NCI-H2196 (cell line): ENCODE measurements at regions not wholly inside any gene's neighbourhood (a gene's known extent, or its start where the extent isn't known, plus 50 kb on each side); places are given as distances from the start of the nearest gene placed in this dataset.
"Not testable (repeated sequence)": the region's sequence is repeated elsewhere in the genome, so short reads cannot be mapped to it uniquely, and the experiment has no call there.

ENCODE experiments used
- DNase-seq: peaks from one replicate; lab custom pipeline; 2025; ENCODE audit not compliant: unreplicated experiment; lab: John Stamatoyannopoulos, UW

DNA sequence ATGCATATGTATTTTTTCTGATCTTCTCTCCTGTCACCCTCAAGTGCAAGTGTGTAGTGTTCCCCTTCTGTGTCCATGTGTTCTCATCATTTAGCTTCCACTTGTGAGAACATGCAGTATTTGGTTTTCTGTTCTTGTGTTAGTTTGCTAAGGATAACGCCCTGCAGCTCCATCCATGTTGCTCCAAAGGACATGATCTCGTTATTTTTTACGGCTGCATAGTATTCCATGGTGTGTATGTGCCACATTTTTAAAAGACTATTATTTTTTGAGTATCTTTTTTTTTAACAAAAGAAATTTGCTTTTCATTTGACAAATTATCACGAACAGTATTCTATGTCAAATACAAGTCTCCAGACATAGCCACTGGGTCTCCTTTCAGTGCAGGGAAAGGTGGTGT, 110.1 kb upstream of the ZNF746 start:
- no peak for DNase-seq

DNA sequence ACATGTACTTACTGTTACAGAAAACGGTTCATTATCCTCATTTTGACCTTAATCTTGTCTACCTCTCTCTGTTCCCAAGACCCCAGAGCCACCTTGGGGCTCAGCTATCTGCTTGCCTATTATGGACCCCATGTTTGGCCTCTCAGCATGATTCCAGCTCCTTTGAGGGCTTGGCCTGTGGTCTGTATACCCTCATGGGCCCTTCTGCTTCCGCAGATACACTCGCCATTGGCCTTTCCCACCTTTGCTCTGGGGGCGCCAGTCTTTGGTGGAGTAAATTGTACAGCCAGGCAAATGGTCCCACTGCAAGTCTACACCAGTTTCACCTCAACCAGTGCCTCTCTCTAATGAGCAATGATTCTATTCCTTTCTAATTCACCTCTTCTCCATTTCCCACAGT, 109.2 kb upstream of the ZNF746 start:
- no peak for DNase-seq

DNA sequence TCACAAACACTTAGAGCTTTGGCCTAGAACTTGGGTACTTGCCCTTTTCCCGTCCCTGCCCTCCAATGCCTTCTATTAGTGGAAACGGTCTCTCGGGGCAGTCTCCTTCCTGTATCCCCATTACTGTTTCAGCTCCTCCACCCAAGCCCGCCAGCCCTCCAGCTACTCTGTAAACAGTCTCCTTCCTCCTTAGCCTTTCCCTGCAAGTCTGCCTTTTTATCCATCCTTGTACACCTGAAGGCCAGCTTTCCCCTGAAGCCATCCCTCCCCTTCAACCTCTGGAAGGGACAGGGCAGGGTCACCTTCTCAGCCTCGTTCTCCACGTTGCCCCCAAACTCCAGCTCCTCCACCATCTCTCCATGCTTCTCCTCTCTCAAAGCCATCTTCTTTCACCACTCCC, 108.1 kb upstream of the ZNF746 start:
- no peak for DNase-seq

DNA sequence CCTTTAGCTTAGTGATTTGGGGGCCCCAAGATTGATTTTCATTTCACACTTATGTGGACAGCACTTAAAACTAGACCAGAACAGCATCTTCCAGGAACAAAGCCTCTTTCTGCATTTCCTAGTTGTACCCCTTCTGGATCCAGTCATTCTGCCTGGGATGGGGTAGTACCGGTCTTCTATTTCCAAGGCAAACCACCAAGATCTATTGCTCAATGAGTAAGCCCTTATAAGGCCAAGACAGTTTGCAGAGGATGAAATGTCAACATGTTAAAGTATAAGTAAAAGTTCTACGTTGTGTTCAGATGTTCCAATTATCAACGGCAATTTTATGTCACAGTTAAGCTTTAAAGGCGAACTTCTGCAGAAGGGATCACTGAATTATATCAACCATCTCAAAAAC, 106.9 kb upstream of the ZNF746 start:
- DNase-seq: no peak

DNA sequence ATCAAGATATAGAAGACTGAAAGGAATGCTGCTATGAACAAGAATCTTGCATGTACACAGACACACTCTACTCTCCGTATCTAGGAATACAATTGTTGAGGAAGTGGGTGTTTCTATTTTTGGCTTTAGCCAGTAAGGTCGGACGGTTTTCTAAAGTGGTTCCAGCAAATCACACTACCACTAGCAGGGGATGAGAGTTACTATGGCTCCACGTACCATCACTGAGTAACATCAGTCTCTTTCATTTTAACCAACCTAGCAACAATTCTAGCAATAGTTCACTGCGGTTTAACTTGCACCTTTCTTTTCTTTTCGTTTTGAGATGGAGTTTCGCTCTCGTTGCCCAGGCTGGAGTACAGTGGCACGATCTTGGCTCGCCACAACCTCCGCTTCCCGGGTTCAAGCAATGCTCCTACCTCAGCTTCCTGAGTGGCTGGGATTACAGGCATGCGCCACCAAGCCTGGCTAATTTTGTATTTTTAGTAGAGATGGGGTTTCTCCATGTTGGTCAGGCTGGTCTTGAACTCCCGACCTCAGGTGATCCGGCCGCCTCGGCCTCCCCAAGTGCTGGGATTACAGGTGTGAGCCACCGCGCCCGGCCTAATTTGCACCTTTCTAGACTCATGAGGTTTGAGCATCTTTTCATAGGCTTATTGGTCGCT, 103.2 kb upstream of the ZNF746 start:
- not testable (repeated sequence) for DNase-seq

DNA sequence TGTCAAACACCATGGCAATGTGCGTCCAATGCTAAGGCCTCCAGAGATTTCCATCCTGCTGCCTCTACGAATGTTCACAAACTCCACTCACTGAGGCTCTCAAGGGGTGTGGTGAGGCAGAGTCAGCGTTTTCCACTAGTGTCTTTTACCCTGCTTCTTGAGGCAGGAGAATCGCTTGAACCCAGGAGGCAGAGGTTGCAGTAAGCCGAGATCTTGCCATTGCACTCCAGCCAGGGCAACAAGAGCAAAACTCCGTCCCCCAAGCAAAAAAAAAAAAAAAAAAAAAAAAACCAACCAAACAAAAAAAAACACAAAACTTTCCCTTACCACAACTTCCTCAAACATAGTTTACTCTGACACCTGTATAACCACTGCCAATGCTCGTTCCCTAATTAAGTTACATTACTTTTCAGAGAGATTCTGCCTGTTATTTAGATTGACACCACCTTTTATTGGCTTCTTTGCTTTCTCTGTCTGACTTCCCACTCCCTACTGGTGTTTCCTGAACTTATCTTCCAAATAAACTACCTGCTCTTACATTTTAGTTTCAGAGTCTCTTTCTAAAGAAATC, 102.1 kb upstream of the ZNF746 start:
- DNase-seq: no peak

DNA sequence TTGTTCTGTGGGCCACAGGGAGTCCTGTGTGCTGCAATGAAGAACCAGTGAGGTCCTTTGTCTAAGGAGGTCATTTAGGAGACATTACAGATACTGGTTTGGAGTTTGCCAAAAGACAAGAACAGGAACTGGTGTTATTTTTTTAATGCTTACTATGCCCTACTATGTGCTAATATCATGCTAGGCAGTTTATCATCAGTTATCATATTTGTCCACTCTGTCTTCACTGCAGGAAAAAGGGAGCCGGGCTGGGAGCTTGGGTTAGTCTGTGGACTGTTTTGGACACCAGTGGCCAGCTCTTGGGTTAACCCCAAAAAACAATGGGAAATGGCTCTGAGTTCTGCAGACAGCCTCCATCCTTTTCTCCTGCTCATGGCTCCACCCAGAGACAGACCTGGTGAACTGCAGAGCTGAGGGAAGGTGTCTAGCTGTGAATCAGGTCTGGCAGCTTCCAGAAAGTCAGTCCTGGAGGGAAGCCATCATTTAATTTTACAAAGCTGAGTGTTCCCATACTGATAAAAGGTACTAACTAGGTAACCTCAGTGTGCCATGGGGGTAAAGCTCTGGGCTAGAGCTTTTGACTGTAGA, 101.2 kb upstream of the ZNF746 start:
- DNase-seq: peak; percentile 23

DNA sequence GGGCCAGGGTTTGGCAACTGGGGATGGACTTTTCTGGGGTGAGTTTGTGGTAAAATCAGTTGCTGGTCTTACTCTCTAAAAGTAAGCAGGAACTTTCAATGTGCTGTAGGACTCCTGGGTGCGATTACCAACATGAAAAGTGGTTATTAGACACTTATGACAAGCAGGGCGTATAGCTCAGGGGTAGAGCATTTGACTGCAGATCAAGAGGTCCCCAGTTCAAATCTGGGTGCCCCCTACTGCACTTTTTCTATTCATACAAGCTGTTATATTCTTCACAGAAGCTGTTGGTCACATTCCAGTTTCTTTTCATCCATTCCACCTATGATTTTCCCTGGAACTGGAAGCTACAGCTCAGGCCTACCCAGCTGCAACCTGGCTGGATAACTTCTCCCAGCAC, 100.2 kb upstream of the ZNF746 start:
- DNase-seq: not testable (repeated sequence)

DNA sequence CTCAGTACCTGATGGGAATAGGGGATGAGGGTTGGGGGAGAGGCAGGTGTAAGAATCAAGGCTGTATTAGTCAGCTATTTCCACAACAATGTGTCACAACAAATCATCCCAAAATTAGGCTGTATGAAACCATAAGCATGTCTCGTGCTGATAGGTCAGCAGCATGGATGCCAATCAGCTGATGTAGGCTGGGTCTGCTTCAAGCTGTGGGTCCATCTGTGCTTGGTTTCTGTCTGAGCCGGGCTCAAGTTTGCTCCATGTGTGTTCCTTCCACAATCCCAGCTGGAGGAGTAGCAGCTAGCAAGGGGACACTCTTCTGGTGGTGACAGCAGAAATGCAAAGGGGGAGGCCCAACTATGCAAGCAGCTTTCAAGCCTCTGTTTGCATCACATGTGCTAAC, 97.9 kb upstream of the ZNF746 start:
- no peak for DNase-seq

DNA sequence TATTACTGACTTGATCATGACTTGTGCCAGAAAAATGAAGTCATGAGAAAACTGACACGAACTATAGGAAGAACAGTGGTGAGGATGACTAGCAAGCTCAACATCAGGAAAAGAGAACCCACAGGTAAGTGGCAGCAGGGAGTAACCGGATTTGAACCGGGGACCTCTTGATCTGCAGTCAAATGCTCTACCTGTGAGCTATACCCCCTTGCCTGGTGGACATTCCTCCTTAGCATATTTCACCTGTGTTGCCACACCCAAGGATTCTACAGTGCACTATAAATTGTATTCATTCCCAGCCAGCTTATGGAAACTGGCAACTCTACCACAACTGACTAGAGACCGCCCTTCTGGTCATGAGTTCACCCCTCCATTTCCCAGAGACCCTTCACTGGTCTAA, 97.5 kb upstream of the ZNF746 start:
- no peak for DNase-seq

DNA sequence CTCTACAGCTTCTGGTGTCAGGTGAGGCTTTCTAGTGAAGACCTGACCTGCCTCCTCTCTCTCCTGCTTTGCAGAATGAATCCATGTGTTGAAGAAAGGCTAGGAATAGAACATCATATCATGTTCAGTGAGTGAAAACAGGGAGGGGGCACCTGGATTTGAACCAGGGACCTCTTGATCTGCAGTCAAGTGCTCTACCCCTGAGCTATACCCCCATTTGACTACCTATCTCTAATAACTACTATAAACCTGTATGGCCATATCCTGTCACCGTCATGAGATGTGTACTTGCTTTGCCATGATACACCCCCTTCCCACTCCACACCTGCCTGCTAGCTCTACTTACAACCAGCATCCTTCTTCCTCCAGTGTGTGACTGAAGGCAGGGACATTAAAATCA, 91.3 kb upstream of the ZNF746 start:
- no peak for DNase-seq

DNA sequence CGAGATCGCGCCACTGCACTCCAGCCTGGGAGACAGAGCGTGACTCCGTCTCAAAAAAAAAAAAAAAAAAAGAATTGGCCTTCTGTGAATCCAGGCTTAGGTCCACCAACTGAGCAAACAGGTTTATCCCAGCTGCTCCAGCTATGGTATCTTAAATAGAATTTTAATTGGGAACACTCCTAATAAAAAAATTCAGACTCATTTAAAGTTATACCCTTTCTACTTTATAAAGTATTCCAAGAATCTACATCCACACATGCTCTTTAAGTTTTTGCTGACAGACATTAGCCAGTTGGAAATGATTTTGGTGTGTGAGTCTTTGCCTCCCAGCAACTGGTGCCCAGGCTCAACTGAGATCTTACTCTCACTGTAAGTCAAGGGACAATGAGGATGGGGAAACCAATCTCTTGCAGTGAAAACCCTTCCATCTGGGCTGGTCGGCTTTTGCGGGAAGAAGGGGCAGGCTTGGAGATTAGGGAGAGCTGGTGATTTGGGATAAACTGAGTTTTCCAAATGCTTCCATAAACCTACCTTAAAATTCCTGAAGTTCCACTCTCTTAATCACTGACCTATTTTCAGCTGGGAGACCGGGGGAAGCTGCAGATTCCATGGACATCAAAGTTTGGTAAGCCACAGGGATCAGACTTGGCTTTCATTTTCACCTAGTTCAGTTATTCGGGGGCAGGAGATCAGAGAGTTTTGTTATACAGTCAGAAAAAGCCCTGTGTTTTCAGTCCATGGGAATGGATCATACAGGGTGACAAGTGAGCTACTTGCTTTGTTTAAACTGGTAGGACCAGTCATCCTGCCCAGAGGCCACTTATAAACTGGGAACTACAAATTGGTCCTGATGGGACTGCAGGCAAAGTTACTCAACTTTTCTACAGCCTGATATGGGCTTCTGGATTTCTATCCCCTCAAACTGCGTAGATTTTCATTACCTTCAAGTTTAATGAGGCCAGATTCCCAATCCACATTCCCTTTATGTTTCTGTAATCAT, 89.3 kb upstream of the ZNF746 start:
- no peak for DNase-seq

DNA sequence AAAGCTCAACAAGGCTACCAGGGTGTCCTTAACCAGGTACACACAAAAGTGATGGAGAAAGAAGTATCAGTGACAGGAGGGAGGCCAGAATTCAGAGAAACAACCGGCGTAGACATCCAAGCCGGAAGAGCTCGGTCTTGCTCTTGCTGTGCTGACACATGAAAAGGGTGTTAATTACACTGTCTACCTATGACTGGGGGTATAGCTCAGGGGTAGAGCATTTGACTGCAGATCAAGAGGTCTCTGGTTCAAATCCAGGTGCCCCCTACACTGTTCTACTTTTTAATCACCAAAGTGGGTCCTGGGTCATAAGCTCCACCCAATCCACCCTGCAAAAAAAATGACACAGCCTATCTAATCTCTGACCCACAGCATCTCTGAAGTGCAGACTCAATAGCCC, 86.9 kb upstream of the ZNF746 start:
- no peak for DNase-seq

DNA sequence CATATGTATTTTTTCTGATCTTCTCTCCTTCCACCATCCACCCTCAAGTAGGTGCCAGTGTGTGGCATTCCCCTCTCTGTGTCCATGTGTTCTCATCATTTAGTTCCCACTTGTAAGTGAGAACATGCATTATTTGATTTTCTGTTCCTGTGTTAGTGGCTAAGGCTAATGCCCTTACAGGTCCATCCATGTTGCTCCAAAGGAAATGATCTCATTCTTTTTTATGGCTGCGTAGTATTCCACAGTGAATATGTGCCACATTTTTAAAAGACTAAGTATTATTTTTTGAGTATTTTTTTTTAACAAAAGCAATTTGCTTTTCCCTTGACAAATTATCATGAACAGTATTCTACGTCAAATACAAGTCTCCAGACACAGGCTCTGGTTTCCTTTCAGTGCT, 86.4 kb upstream of the ZNF746 start:
- no peak for DNase-seq

DNA sequence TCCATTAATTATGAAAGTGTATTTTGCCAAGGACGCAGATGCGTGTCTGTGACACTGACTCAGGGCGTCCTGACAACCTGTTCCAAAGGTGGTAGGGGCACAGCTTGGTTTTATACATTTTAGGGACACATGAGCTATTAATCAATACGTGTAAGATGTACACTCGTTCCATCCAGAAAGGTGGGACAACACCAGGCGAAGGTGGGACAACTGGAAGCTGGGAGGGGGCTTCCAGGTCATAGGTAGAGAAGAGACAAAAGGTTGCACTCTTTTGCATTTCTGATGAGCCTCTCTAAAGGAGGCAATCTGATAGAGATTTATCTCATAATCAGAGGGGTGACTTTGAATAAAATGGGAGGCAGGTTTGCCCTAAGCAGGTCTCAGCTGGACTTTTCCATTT, 82.7 kb upstream of the ZNF746 start:
- no peak for DNase-seq

DNA sequence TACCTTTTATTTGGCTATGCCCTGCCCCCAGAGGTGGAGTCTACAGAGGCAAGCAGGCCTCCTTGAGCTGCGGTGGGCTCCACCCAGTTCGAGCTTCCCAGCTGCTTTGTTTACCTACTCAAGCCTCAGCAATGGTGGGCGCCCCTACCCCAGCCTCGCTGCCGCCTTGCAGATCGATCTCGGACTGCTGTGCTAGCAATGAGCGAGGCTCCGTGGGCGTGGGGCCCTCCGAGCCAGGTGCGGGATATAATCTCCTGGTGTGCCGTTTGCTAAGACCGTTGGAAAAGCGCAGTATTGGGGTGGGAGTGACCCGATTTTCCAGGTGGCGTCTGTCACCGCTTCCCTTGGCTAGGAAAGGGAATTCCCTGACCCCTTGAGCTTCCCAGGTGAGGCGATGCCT, 81.8 kb upstream of the ZNF746 start:
- not testable (repeated sequence) for DNase-seq

DNA sequence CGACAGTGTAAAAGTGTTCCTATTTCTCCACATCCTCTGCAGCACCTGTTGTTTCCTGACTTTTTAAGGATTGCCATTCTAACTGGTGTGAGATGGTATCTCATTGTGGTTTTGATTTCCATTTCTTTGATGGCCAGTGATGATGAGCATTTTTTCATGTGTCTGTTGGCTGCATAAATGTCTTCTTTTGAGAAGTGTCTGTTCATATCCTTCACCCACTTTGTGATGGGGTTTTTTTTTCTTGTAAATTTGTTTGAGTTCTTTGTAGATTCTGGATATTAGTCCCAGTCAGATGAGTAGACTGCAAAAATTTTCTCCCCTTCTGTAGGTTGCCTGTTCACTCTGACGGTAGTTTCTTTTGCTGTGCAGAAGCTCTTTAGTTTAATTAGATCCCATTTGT, 76.8 kb upstream of the ZNF746 start:
- not testable (repeated sequence) for DNase-seq

DNA sequence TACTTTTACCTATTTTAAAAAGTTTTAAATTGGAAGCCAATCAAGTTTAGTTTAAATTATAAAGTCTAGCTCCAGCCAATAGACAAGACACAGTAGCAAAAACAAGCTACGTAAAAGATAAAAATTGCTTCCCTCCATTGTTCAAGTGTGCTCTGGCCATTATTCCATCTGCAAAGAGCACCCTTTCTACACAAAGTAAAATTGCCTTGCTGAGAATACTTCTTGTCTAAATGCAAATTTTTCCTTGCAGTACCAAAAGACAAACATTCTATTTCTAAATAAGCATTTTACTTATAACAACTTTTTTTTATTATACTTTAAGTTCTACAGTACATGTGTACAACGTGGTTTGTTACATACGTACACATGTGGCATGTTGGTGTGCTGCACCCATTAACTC, 75.9 kb upstream of the ZNF746 start:
- DNase-seq: no peak

DNA sequence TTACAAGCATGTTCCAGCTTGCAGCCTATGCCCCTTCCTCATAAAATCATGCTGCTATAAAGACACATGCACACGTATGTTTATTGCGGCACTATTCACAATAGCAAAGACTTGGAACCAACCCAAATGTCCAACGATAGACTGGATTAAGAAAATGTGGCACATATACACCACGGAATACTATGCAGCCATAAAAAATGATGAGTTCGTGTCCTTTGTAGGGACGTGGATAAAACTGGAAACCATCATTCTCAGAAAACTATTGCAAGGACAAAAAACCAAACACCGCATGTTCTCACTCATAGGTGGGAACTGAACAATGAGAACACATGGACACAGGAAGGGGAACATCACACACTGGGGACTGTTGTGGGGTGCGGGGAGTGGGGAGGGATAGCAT, 75.3 kb upstream of the ZNF746 start:
- DNase-seq: not testable (repeated sequence)

DNA sequence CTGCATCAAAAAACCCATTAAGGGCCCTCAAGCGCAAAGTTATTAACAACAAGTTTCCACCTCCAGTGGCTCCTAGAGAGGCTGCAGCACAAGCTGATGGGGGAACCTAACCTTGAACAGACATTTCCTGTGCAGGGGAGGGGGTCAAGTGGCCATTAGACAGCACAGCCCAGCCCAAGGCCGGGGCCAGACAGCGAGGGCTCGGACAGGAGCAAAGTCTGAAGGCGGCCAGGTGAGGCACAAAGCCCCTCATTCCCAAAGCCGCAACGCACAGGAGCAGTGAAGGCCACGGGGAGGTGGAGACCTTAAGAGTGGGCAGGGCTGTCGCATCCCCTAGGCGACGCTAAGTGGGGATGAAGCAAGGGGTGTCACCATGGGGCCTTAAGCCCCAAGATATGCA, 73.2 kb upstream of the ZNF746 start:
- no peak for DNase-seq

DNA sequence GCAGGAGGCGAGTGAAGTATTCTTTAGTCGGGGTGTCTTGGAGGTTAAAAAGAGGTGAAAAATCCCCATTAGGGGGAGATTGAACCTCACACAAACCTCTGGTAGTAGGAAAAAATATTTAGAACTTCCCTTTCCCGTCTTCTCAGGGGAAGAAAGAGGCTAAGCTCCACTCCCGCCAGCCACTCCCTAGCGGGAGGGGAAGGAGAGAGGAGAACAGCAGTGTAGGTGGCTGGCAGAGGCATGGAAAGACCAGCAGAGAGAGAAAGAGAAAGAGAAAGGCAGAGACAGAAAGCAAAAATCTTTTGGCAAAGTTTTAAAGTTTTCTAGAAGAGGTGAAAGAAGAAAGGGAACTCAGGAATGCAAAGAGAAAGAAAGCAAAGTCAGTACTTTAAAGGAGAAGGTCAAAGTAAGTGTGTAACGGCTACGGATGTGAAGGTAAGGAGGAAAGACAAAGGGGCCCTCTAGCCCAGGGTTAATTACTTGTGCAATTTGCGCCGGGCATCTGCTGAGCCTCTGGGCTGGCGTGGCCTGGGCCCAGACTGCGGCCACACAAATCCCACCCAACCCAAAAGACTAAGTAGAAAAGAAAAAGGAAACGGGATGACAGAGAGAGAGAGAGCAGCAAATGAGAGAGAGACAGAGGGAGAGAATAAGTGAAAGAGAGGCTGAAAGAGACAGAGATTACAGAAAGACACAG, 72.3 kb upstream of the ZNF746 start:
- no peak for DNase-seq
